A549 (cell line): ENCODE measurements at regions not wholly inside any gene's neighbourhood (a gene's known extent, or its start where the extent isn't known, plus 50 kb on each side); places are given as distances from the start of the nearest gene placed in this dataset.

Experiments
- CEBPB ChIP-seq, 2 experiments: fragments of >200 bp in 1 of 2; sonication (Bioruptor Twin) in 1 of 2; formaldehyde crosslinking in 1 of 2; IDR thresholded peaks; 2 replicates each; pipeline ENCODE4 v1.6.1; 2012 to 2016
- POLR2A ChIP-seq: IDR thresholded peaks from 2 replicates; pipeline ENCODE4 v1.6.1; 2012; ENCODE audit warnings: mild to moderate bottlenecking, low read length
- RAD21 ChIP-seq, 2 experiments: fragments of >200 bp in 1 of 2; sonication (Bioruptor Twin) in 1 of 2; formaldehyde crosslinking in 1 of 2; IDR thresholded peaks in 1 of 2; conservative IDR thresholded peaks in 1 of 2; 2 replicates in 1 of 2; 3 replicates in 1 of 2; pipeline ENCODE4 v1.6.1; 2012 to 2018; ENCODE audit warnings: inconsistent platforms in 1 of 2
- RFX5 ChIP-seq: fragments of 450-650 bp; IDR thresholded peaks from 2 replicates; pipeline ENCODE4 v1.7.1; 2014; ENCODE audit warnings: antibody characterized with exemption, mild to moderate bottlenecking, moderate library complexity
- TF ChIP-seq, protein P1 (sequence below): fragments of 250-450 bp; sonication (Bioruptor Pico); IDR thresholded peaks from 2 replicates; pipeline ENCODE4 v1.5.0; 2021; ENCODE audit warnings: mild to moderate bottlenecking, moderate library complexity, borderline replicate concordance
- TF ChIP-seq, protein P2 (sequence below): fragments of >200 bp; sonication (Bioruptor Twin); formaldehyde crosslinking; IDR thresholded peaks from 3 replicates; pipeline ENCODE4 v1.5.1; 2016

- TF ChIP-seq POLR2A = no peak
- TF ChIP-seq, protein P1, sequence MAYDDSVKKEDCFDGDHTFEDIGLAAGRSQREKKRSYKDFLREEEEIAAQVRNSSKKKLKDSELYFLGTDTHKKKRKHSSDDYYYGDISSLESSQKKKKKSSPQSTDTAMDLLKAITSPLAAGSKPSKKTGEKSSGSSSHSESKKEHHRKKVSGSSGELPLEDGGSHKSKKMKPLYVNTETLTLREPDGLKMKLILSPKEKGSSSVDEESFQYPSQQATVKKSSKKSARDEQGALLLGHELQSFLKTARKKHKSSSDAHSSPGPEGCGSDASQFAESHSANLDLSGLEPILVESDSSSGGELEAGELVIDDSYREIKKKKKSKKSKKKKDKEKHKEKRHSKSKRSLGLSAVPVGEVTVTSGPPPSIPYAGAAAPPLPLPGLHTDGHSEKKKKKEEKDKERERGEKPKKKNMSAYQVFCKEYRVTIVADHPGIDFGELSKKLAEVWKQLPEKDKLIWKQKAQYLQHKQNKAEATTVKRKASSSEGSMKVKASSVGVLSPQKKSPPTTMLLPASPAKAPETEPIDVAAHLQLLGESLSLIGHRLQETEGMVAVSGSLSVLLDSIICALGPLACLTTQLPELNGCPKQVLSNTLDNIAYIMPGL (CRISPR knock-in tag) = no peak
- no peak for TF ChIP-seq RFX5
- no peak for TF ChIP-seq CEBPB (IDR thresholded peaks at IDR 0.05)
- TF ChIP-seq RAD21 (conservative IDR thresholded peaks at IDR 0.05 in 1 of 2, IDR thresholded peaks at IDR 0.05 in 1 of 2) = no peak
- TF ChIP-seq, protein P2, sequence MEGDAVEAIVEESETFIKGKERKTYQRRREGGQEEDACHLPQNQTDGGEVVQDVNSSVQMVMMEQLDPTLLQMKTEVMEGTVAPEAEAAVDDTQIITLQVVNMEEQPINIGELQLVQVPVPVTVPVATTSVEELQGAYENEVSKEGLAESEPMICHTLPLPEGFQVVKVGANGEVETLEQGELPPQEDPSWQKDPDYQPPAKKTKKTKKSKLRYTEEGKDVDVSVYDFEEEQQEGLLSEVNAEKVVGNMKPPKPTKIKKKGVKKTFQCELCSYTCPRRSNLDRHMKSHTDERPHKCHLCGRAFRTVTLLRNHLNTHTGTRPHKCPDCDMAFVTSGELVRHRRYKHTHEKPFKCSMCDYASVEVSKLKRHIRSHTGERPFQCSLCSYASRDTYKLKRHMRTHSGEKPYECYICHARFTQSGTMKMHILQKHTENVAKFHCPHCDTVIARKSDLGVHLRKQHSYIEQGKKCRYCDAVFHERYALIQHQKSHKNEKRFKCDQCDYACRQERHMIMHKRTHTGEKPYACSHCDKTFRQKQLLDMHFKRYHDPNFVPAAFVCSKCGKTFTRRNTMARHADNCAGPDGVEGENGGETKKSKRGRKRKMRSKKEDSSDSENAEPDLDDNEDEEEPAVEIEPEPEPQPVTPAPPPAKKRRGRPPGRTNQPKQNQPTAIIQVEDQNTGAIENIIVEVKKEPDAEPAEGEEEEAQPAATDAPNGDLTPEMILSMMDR = no peak
These were observed 109.4 kb upstream of the PCGF5 start for GRCh38 chr10:91111060-91111459.
